ENCODE measurements at regions not wholly inside any gene's neighbourhood (a gene's known extent, or its start where the extent isn't known, plus 50 kb on each side); places are given as distances from the start of the nearest gene placed in this dataset.

- intact Hi-C loops (cut with micrococcal nuclease), result no loop called here
- CTCF ChIA-PET, result no interaction called here
- no peaks in the 10 kb centered on the region for H3K79me2 ChIP-seq (ENCODE audit: insufficient read depth, low read length)
These were observed 150.1 kb downstream of the KLF8 start for GRCh38 chrX:56382278-56382677.

More at GRCh38 chrX:56382278-56382677, 150.1 kb downstream of the KLF8 start:
- H3K36me3 ChIP-seq (ENCODE audit: control insufficient read depth in 1 of 2, insufficient read depth in 2 of 2, low read length in 2 of 2), result no peaks in the 10 kb centered on the region
- TF ChIP-seq CEBPB (IDR thresholded peaks at IDR 0.05; ENCODE audit: low read depth) (no peak), MAX (IDR thresholded peaks at IDR 0.05) (no peak), JUND (IDR thresholded peaks at IDR 0.05) (no peak), RAD21 (IDR thresholded peaks at IDR 0.05; ENCODE audit: low read depth) (no peak), POLR2AphosphoS5 (IDR thresholded peaks at IDR 0.05; ENCODE audit: low read depth, low read length) (no peak), ZFX (IDR thresholded peaks at IDR 0.05) (no peak), CBX3 (IDR thresholded peaks at IDR 0.05; ENCODE audit: low read depth) (no peak), ELF1 (IDR thresholded peaks at IDR 0.05; ENCODE audit: borderline replicate concordance, low read depth) (no peak), ZNF274 (IDR thresholded peaks at IDR 0.05; ENCODE audit: low read depth, low read length) (no peak), REST (IDR thresholded peaks at IDR 0.05; ENCODE audit: low read depth) (no peak), EGR1 (IDR thresholded peaks at IDR 0.05; ENCODE audit: low read depth) (no peak), YY1 (IDR thresholded peaks at IDR 0.05; ENCODE audit: extremely low read depth, insufficient replicate concordance, low read depth, low read length) (no peak), EZH2 (IDR thresholded peaks at IDR 0.05) (no peak), SP1 (IDR thresholded peaks at IDR 0.05; ENCODE audit: low read depth) (no peak), CTCF (IDR thresholded peaks at IDR 0.05 in 2 of 3, conservative IDR thresholded peaks at IDR 0.05 in 1 of 3; ENCODE audit: borderline replicate concordance in 1 of 3, insufficient read depth in 1 of 3, low read depth in 2 of 3, low read length in 2 of 3) (no peak), EZH2phosphoT487 (IDR thresholded peaks at IDR 0.05; ENCODE audit: borderline replicate concordance) (no peak), TCF7L2 (IDR thresholded peaks at IDR 0.05; ENCODE audit: borderline replicate concordance, extremely low read depth, insufficient read depth, insufficient read length) (no peak), SIN3A (IDR thresholded peaks at IDR 0.05; ENCODE audit: low read depth) (no peak), POLR2A (IDR thresholded peaks at IDR 0.05; ENCODE audit: borderline replicate concordance, extremely low read depth, insufficient read depth, insufficient read length) (no peak)
- DNase-seq (ENCODE audit: low read depth, low spot score) (no peak), ATAC-seq (no peak)
- H4K20me1 ChIP-seq (ENCODE audit: insufficient read depth), result no peaks in the 10 kb centered on the region
- H3K27ac ChIP-seq (ENCODE audit: low read depth, low read length), result no peak overlapping the region
- ChIA-PET POLR2A (no interaction called here), RAD21 (ENCODE audit: low non-redundant PET in 1 of 2, low total read pairs in 2 of 2, uncharacterized antibody in 2 of 2, unreplicated experiment in 2 of 2) (no interaction called here)
- no peak overlapping the region for H2AFZ ChIP-seq (ENCODE audit: low read depth, low read length, poor library complexity, severe bottlenecking)
- H3K9me3 ChIP-seq (ENCODE audit: control insufficient read depth in 1 of 2, insufficient read depth in 1 of 2, low read depth in 1 of 2, low read length in 2 of 2), result no peaks in the 10 kb centered on the region
- H3K4me2 ChIP-seq (ENCODE audit: low read length), result no peak overlapping the region
- H3K9ac ChIP-seq (ENCODE audit: low read length), result no peak overlapping the region
- H3K27me3 ChIP-seq (ENCODE audit: insufficient read depth, low read length), result no peaks in the 10 kb centered on the region
- no TSS peak for BruUV-seq (replicated peaks)
- no peaks in the 10 kb centered on the region for H3K4me1 ChIP-seq (ENCODE audit: control insufficient read depth in 1 of 2, insufficient read depth in 2 of 2, low read length in 2 of 2)
- H3K4me3 ChIP-seq (replicated peaks in 1 of 2; ENCODE audit: low read depth in 1 of 2, low read length in 2 of 2), result no peak overlapping the region
- H3K9me2 ChIP-seq (ENCODE audit: insufficient read depth), result no peaks in the 10 kb centered on the region

Data from HCT116 (cell line).